Endothelial cell of umbilical vein (primary cell): ENCODE measurements at regions not wholly inside any gene's neighbourhood (a gene's known extent, or its start where the extent isn't known, plus 50 kb on each side); places are given as distances from the start of the nearest gene placed in this dataset.

ENCODE experiments used
- BruUV-seq: library from RNA; stranded (reverse); fragments of 400-500 nt; replicated peaks from 2 replicates; lab custom pipeline; 2021; lab: Mats Ljungman, UMichigan
- CTCF ChIA-PET: fragments of 300-600, 350-600 bp; sonication (Branson Sonifier 250); formaldehyde crosslinking; loops from one replicate; lab custom pipeline; 2021; ENCODE audit warnings: antibody characterized with exemption, inconsistent platforms; lab: Charles Lee
- POLR2A ChIA-PET: fragments of 300-600, 350-600 bp; sonication (Branson Sonifier 250); formaldehyde crosslinking; loops from one replicate; lab custom pipeline; 2021; ENCODE audit warnings: antibody characterized with exemption, inconsistent platforms; lab: Charles Lee
- DNase-seq: peaks from one replicate; pipeline ENCODE4 v3.0.0-alpha.2; 2011; ENCODE audit warnings: low read depth, low spot score
- FAIRE-seq: peaks from 2 replicates; lab custom pipeline; 2011; peaks lifted over from hg19 to GRCh38; lab: Jason Lieb, UNC
- H2AFZ ChIP-seq: 2 replicates; pipeline ENCODE4 v1.6.0; 2012; ENCODE audit warnings: low read depth, low read length, control low read depth, inconsistent platforms
- H3K27ac ChIP-seq: 2 replicates; pipeline ENCODE4 v1.5.1; 2011; ENCODE audit warnings: low read depth, mild to moderate bottlenecking, control low read depth, low read length, moderate library complexity; ENCODE audit not compliant: insufficient read depth
- H3K27me3 ChIP-seq, 2 experiments: 2 replicates each; pipeline versions ENCODE4 v1.6.0 to v1.6.1; 2011; ENCODE audit warnings: low read length in 2 of 2, mixed read lengths in 1 of 2; ENCODE audit not compliant: control insufficient read depth in 2 of 2, insufficient read depth in 2 of 2
- H3K36me3 ChIP-seq, 2 experiments: 2 replicates in 1 of 2; 3 replicates in 1 of 2; pipeline ENCODE4 v1.5.1; 2011; ENCODE audit warnings: low read length in 2 of 2, mild to moderate bottlenecking in 1 of 2, moderate library complexity in 1 of 2; ENCODE audit not compliant: control insufficient read depth in 2 of 2, insufficient read depth in 2 of 2; ENCODE audit errors: extremely low read depth in 1 of 2
- H3K4me1 ChIP-seq: 3 replicates; pipeline ENCODE4 v1.5.1; 2011; ENCODE audit warnings: mild to moderate bottlenecking, low read length; ENCODE audit not compliant: control insufficient read depth, insufficient read depth; ENCODE audit errors: extremely low read depth
- H3K4me2 ChIP-seq: 2 replicates; pipeline ENCODE4 v1.6.1; 2011; ENCODE audit warnings: low read length, control low read depth, mixed read lengths; ENCODE audit not compliant: insufficient read depth
- H3K4me3 ChIP-seq, 3 experiments: fragments of 200-600 bp in 1 of 3; sonication (generic), shearing (Covaris generic) in 1 of 3; replicated peaks in 1 of 3; 2 replicates each; pipeline ENCODE4 v1.5.1; 2011 to 2016; ENCODE audit warnings: control low read depth in 3 of 3, low read length in 3 of 3, mild to moderate bottlenecking in 2 of 3, inconsistent platforms in 1 of 3, low read depth in 1 of 3, moderate library complexity in 1 of 3; ENCODE audit not compliant: insufficient read depth in 1 of 3
- H3K79me2 ChIP-seq: 2 replicates; pipeline ENCODE4 v1.6.0; 2012; ENCODE audit warnings: low read length, inconsistent platforms; ENCODE audit not compliant: control insufficient read depth, insufficient read depth
- H3K9ac ChIP-seq: replicated peaks from 2 replicates; pipeline ENCODE3; 2011; ENCODE audit warnings: low read length, control low read depth; ENCODE audit not compliant: insufficient read depth; ENCODE audit errors: extremely low read depth
- H3K9me1 ChIP-seq: replicated peaks from 3 replicates; pipeline ENCODE4 v1.6.0; 2011; ENCODE audit warnings: mild to moderate bottlenecking, low read length; ENCODE audit not compliant: control insufficient read depth, insufficient read depth; ENCODE audit errors: extremely low read depth
- H3K9me3 ChIP-seq: replicated peaks from 2 replicates; pipeline ENCODE4 v1.5.1; 2012; ENCODE audit warnings: low read length, inconsistent platforms; ENCODE audit not compliant: control insufficient read depth, insufficient read depth
- H4K20me1 ChIP-seq: replicated peaks from 2 replicates; pipeline ENCODE3; 2011; ENCODE audit warnings: mild to moderate bottlenecking, low read length; ENCODE audit not compliant: control insufficient read depth, insufficient read depth; ENCODE audit errors: extremely low read depth
- EZH2 ChIP-seq: IDR thresholded peaks from 2 replicates; pipeline ENCODE4 v1.6.1; 2012; ENCODE audit warnings: borderline replicate concordance, low read depth, mild to moderate bottlenecking, moderate library complexity, low read length, inconsistent platforms; ENCODE audit not compliant: severe bottlenecking
- FOS ChIP-seq: IDR thresholded peaks from 2 replicates; pipeline ENCODE4 v1.6.1; 2011; ENCODE audit warnings: mild to moderate bottlenecking, low read length, moderate library complexity, borderline replicate concordance; ENCODE audit not compliant: insufficient read depth
- GATA2 ChIP-seq: IDR thresholded peaks from 2 replicates; pipeline ENCODE4 v1.7.0; 2011; ENCODE audit warnings: low read depth, mild to moderate bottlenecking, moderate library complexity, mixed read lengths, low read length; ENCODE audit not compliant: insufficient read length, insufficient read depth
- JUN ChIP-seq: IDR thresholded peaks from 2 replicates; pipeline ENCODE4 v1.6.1; 2011; ENCODE audit warnings: borderline replicate concordance, low read depth; ENCODE audit not compliant: insufficient read length, insufficient read depth
- MYC ChIP-seq: IDR thresholded peaks from one replicate; pipeline ENCODE4 v1.6.1; 2011; ENCODE audit warnings: mild to moderate bottlenecking, low read depth, low read length
- POLR2A ChIP-seq: IDR thresholded peaks from 2 replicates; pipeline ENCODE4 v1.6.1; 2012; ENCODE audit warnings: low read depth, mild to moderate bottlenecking, control low read depth, low read length
- POLR2AphosphoS5 ChIP-seq: IDR thresholded peaks from 2 replicates; pipeline ENCODE4 v1.6.1; 2012; ENCODE audit warnings: low read depth, mild to moderate bottlenecking, control low read depth, low read length, moderate library complexity; ENCODE audit not compliant: insufficient read depth
- dilution Hi-C: fragments of 300-500 bp; cut with MboI; formaldehyde crosslinking; loops from one replicate; pipeline ENCODE4 v1.15.0; 2019; ENCODE audit warnings: low sequenced_read_pairs; ENCODE audit not compliant: extremely low pct_ligation_motif_present
- intact Hi-C: fragments of 100-400 bp; cut with micrococcal nuclease; formaldehyde crosslinking; loops from one replicate; pipeline ENCODE4 v1.10.0; 2022
- TF ChIP-seq, protein P1 (sequence below), 2 donors: IDR thresholded peaks; 1 replicate in 1 of 2; 2 replicates in 1 of 2; pipeline ENCODE4 v1.5.1; 2011; ENCODE audit warnings: low read length in 2 of 2, mild to moderate bottlenecking in 2 of 2, moderate library complexity in 2 of 2, control low read depth in 1 of 2, inconsistent platforms in 1 of 2, low read depth in 1 of 2; ENCODE audit not compliant: insufficient read depth in 1 of 2; ENCODE audit errors: extremely low read depth in 1 of 2
- TF ChIP-seq, protein P2 (sequence below): IDR thresholded peaks from 2 replicates; pipeline ENCODE4 v1.6.1; 2011; ENCODE audit not compliant: insufficient read depth, insufficient read length

DNA sequence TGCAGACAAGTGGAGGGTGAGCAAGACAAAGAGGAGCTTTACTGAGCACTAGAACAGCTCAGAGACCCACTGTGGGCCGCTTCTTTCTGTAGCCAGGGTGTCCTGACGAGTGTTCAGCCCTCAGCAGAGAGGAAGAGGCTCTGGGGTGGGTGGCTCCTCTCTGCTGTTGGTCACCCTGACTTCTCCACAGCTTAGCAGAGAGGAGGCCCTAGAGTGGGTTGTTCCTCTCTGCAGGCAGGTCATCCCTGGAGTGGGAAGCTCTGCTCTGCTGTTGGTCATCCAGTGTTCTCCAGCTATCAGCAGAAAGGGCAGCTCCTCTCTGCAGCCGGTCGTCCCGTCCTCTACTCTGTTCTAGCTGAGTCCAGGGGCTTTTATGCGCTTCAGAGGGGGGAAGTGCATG, 286.5 kb downstream of the ICOS start:
- dilution Hi-C loops = no loop called here
- TF ChIP-seq, protein P1, sequence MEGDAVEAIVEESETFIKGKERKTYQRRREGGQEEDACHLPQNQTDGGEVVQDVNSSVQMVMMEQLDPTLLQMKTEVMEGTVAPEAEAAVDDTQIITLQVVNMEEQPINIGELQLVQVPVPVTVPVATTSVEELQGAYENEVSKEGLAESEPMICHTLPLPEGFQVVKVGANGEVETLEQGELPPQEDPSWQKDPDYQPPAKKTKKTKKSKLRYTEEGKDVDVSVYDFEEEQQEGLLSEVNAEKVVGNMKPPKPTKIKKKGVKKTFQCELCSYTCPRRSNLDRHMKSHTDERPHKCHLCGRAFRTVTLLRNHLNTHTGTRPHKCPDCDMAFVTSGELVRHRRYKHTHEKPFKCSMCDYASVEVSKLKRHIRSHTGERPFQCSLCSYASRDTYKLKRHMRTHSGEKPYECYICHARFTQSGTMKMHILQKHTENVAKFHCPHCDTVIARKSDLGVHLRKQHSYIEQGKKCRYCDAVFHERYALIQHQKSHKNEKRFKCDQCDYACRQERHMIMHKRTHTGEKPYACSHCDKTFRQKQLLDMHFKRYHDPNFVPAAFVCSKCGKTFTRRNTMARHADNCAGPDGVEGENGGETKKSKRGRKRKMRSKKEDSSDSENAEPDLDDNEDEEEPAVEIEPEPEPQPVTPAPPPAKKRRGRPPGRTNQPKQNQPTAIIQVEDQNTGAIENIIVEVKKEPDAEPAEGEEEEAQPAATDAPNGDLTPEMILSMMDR (IDR thresholded peaks at IDR 0.05; ENCODE audit: extremely low read depth in 1 of 2, insufficient read depth in 1 of 2, low read depth in 1 of 2, low read length in 2 of 2) = no peak
- TF ChIP-seq MYC = no peak
- no peak for TF ChIP-seq JUN
- Histone ChIP-seq H4K20me1 (no peaks in the 10 kb centered on the region), H3K4me3 (no peak overlapping the region), H3K9me3 (no peaks in the 10 kb centered on the region), H3K9me1 (no peaks in the 10 kb centered on the region), H3K36me3 (no peaks in the 10 kb centered on the region), H3K27me3 (peaks cover 4 to 10% of the 10 kb centered on the region in 2 experiments), H2AFZ (no peak overlapping the region), H3K27ac (no peak overlapping the region), H3K4me1 (no peaks in the 10 kb centered on the region), H3K9ac (no peak overlapping the region), H3K4me2 (no peak overlapping the region), H3K79me2 (no peaks in the 10 kb centered on the region)
- CTCF ChIA-PET = interaction anchor here (0.9 to 1.3 kb wide), 3 partner anchors 9 to 29 kb away, joined by 3 read pairs; no protein-coding TSS in a partner anchor
- DNase-seq (no peak), FAIRE-seq (no peak)
- BruUV-seq = no TSS peak
- intact Hi-C loops = no loop called here
- POLR2A ChIA-PET = no interaction called here

- no peak for FAIRE-seq
- intact Hi-C loops (no loop called here), dilution Hi-C loops (no loop called here)
- POLR2A ChIA-PET = no interaction called here
- no peaks in the 10 kb centered on the region for H4K20me1 ChIP-seq
- H2AFZ ChIP-seq = no peak overlapping the region
- H3K4me2 ChIP-seq = no peak overlapping the region
- no peak overlapping the region for H3K4me3 ChIP-seq
- CTCF ChIA-PET = interaction anchor here (0.9 kb wide), 1 partner anchor 9 kb away, joined by 3 read pairs; no protein-coding TSS in a partner anchor
- H3K36me3 ChIP-seq = no peaks in the 10 kb centered on the region
- no peak for DNase-seq
- no TSS peak for BruUV-seq
- TF ChIP-seq JUN (no peak), EZH2 (no peak), FOS (no peak), POLR2AphosphoS5 (no peak), MYC (no peak), GATA2 (no peak), POLR2A (no peak)
- TF ChIP-seq, protein P2, sequence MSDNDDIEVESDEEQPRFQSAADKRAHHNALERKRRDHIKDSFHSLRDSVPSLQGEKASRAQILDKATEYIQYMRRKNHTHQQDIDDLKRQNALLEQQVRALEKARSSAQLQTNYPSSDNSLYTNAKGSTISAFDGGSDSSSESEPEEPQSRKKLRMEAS = no peak
- TF ChIP-seq, protein P1 (IDR thresholded peaks at IDR 0.05; ENCODE audit: extremely low read depth in 1 of 2, insufficient read depth in 1 of 2, low read depth in 1 of 2, low read length in 2 of 2) = no peak
- no peaks in the 10 kb centered on the region for H3K9me3 ChIP-seq
- H3K9me1 ChIP-seq = no peaks in the 10 kb centered on the region
- H3K27me3 ChIP-seq = peaks cover 4 to 10% of the 10 kb centered on the region in 2 experiments
- no peaks in the 10 kb centered on the region for H3K79me2 ChIP-seq
- H3K27ac ChIP-seq = no peak overlapping the region
- no peak overlapping the region for H3K9ac ChIP-seq
- no peaks in the 10 kb centered on the region for H3K4me1 ChIP-seq
Observed at GRCh38 chr2:204223544-204223943, 287.0 kb downstream of the ICOS start.
